UCSD-AML1 (cell line): ENCODE measurements at regions not wholly inside any gene's neighbourhood (a gene's known extent, or its start where the extent isn't known, plus 50 kb on each side); places are given as distances from the start of the nearest gene placed in this dataset.

Experiments
- DNase-seq: peaks from one replicate; lab custom pipeline; 2025; ENCODE audit not compliant: unreplicated experiment; lab: John Stamatoyannopoulos, UW

- no peak for DNase-seq
Measured at GRCh38 chr2:15860051-15860663, 80.2 kb upstream of the MYCN start.

- DNase-seq, result no peak
Measured at GRCh38 chr2:15860760-15861159, 79.6 kb upstream of the MYCN start.

GRCh38 chr2:15861172-15861822 is 79.1 kb upstream of the MYCN start:
- DNase-seq, result no peak

GRCh38 chr2:15861898-15862297 is 78.5 kb upstream of the MYCN start:
- no peak for DNase-seq

- DNase-seq, result no peak
Measured at GRCh38 chr2:15863089-15863488, 77.3 kb upstream of the MYCN start.

- no peak for DNase-seq
Measured at GRCh38 chr2:15863494-15864175, 76.7 kb upstream of the MYCN start.

- DNase-seq, result no peak
Measured at GRCh38 chr2:15864176-15864769, 76.1 kb upstream of the MYCN start.

- DNase-seq, result no peak
Measured at GRCh38 chr2:15865923-15866322, 74.4 kb upstream of the MYCN start.

GRCh38 chr2:15866563-15867193 is 73.7 kb upstream of the MYCN start:
- no peak for DNase-seq

GRCh38 chr2:15867194-15868171 is 72.9 kb upstream of the MYCN start:
- no peak for DNase-seq

GRCh38 chr2:15868186-15868585 is 72.2 kb upstream of the MYCN start:
- DNase-seq, result no peak

- DNase-seq, result no peak
Measured at GRCh38 chr2:15868704-15869103, 71.6 kb upstream of the MYCN start.

GRCh38 chr2:15869396-15869795 is 71.0 kb upstream of the MYCN start:
- DNase-seq, result no peak

- DNase-seq, result no peak
Measured at GRCh38 chr2:15869871-15870270, 70.5 kb upstream of the MYCN start.

GRCh38 chr2:15870565-15870964 is 69.8 kb upstream of the MYCN start:
- DNase-seq, result no peak

GRCh38 chr2:15871239-15871783 is 69.0 kb upstream of the MYCN start:
- DNase-seq, result no peak

- DNase-seq, result no peak
Measured at GRCh38 chr2:15872854-15873253, 67.5 kb upstream of the MYCN start.

GRCh38 chr2:15874321-15874720 is 66.0 kb upstream of the MYCN start:
- no peak for DNase-seq

GRCh38 chr2:15874854-15875804 is 65.2 kb upstream of the MYCN start:
- no peak for DNase-seq
